NCI-H128 (cell line): ENCODE measurements at regions not wholly inside any gene's neighbourhood (a gene's known extent, or its start where the extent isn't known, plus 50 kb on each side); places are given as distances from the start of the nearest gene placed in this dataset.

Experiments used
- DNase-seq: peaks from one replicate; lab custom pipeline; 2025; ENCODE audit not compliant: unreplicated experiment; lab: John Stamatoyannopoulos, UW

DNA sequence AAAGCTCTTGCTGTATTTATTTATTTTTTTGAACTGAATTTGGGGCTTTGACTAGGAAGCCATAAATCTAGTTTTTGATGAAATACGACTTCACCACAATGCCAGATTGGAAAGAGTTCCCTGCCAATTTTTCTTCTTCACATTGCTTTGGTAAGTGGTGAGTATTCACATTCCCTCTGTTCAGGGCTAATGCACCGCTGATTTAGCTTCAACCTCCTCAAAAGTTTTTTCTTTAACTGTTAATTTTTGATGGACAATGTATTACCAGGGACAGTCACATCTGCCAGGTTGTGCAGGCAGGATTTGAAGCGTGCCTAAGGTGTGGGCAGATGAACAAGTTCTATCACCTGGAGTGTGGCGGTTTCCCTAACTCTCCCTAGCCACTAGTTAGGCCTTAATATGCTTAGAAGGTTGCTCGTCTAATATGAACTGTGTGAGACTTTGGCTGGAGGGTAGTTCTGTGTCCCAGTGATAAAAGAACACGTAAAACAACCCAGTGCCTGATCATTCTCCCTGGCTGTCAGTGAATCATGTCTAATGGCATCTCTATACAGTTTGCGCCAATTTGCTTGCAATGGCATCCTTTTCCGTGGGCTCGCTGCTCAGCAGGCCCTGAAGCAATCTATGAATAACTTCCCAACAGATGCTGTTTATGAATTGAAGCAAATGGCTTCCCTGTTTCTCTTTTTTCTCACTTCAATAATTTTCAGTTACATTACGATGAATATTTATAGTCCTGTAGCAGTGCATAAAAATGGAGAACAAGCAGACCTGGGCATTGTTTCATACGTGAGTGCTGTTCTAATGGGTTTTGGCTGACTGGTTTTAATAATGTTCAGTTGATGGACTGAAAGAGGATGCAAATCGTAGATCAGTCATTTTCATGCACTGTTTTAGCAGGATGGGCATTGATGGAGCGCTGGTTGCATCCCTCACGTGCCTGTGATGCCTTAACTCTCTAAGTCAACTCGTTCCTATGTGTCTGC lies 243.2 kb upstream of the SUCLG2 start:
- DNase-seq = no peak

DNA sequence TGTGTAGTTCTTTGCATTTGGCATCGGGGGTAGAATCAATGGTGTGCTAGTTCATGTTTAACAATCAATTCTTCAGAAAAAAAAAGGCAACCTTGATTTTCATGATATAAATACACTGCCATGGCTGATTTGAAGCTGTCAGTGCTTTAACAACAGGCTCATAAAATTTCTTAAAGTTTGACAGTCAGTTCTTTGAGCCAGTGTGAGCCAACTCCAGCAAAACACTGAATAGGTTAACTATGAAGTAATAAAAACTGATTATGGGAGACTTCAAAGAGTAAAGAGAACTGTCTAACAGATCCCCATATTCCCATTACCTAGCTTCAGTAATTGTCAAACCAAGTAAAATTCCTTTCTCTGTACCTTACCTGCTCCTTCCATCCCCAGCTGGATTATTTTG lies 241.7 kb upstream of the SUCLG2 start:
- no peak for DNase-seq

DNA sequence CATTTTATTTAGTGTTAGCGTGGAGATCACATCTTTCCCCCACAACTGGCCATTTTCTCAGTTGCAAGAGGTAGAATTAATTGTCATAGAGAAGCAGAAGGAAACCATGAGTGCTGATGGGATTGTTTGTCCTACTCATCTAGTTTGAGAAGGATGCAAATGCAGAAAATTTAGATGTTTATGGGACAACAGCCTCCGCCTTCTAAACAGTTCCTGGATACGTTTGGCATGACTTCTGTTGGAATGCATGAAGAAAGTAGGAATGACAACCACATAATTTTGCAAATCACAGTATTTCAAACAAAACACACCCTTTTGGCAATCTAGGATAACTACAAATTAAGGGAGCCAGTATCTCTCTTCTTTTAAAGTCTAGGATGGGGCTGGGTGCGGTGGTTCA lies 240.1 kb upstream of the SUCLG2 start:
- no peak for DNase-seq

- no peak for DNase-seq
These were observed 229.9 kb upstream of the SUCLG2 start for GRCh38 chr3:67884345-67884744.

- DNase-seq = no peak
These were observed 229.4 kb upstream of the SUCLG2 start for GRCh38 chr3:67883766-67884165.

- DNase-seq = no peak
These were observed 228.6 kb upstream of the SUCLG2 start for GRCh38 chr3:67882981-67883380.

DNA sequence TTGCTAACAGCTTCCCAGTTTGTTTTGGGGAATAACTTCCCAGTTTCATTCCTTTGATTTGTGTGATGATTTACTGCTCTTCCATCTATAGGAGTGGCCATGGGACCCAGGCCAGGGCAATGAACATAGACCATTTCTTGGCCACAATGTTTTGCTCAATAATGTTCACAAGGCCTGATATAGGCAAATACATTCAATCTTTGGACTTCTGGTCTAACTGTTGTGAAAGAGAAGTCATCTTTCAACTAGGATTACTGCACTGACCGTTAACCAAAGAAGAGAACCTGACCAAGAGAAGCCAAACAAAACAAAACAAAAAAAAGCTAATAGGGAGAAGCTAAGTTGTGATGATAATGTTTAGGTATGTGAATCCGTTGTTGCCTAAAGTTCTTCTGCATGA lies 221.8 kb upstream of the SUCLG2 start:
- DNase-seq = no peak

- DNase-seq = no peak
These were observed 221.4 kb upstream of the SUCLG2 start for GRCh38 chr3:67875858-67876257.

GRCh38 chr3:67875338-67875737 lies 220.9 kb upstream of the SUCLG2 start:
- no peak for DNase-seq

DNA sequence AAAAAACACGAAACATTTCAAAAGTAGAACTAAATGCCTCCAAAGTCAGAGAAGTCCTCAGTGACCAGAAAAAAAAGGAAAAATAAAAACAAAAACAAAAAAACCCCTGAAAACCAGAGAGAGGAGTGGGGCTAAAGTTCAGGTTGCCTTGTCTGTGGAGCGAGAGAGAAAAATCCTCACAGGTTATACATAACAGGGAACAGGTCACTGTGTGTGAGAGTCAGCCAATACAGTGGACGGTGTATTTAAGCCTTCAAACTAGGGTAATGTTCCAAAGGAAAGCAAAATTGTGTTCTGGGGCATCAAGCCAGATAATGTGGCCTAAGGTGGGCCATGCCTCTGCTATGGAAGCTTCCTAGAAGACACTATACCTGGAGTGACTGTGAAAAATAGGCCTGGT lies 216.1 kb upstream of the SUCLG2 start:
- no peak for DNase-seq

- no peak for DNase-seq
These were observed 212.2 kb upstream of the SUCLG2 start for GRCh38 chr3:67866571-67866970.

DNA sequence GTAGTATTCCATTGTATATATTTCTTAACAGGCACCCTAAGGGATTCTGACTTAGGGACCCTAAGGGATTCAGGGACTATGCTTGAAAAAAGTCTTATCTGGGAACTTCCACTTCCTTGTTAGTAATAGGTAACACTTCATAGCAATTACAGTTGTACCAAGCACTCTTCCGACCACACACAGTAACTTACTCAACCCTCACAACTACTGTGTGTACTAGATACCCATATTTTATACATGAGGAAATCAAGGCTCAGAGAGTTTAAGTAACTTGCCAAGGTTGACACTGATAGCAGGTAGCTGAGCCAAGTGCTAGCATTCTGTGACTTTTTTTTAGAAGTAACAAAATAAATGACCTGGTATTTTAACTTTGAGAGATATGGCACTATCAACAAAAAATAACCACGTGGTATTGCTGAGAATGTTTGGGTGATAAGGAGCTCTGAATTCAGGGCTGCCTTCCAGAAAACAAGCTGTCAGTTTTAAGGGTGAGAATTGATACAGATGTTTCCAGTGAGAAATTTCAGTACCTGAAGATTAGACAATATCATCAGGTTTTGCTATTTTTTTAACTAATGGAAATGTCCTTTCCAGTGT lies 210.3 kb upstream of the SUCLG2 start:
- DNase-seq = no peak

DNA sequence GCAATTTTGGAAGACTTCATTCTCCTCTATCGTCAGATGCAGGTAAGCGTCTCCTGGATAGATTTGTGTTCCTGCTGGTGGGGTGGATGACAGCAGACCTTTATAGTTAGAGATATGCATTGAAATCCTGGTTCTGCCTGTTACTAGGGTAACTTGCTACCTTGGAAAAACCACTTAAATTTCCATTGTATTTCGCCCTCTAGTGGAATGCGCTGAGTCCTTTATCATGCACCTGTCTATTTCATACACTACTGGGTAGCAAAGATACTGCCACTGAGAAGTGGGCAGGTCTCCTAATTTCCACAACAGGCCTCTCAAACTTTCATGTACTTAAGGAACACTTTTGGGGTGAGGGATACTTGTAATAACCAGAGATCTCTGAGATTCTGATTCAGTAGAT lies 209.5 kb upstream of the SUCLG2 start:
- DNase-seq = no peak

GRCh38 chr3:67860429-67860828 lies 206.0 kb upstream of the SUCLG2 start:
- DNase-seq = no peak

GRCh38 chr3:67858492-67858891 lies 204.1 kb upstream of the SUCLG2 start:
- no peak for DNase-seq

GRCh38 chr3:67856718-67857117 lies 202.3 kb upstream of the SUCLG2 start:
- DNase-seq = no peak

DNA sequence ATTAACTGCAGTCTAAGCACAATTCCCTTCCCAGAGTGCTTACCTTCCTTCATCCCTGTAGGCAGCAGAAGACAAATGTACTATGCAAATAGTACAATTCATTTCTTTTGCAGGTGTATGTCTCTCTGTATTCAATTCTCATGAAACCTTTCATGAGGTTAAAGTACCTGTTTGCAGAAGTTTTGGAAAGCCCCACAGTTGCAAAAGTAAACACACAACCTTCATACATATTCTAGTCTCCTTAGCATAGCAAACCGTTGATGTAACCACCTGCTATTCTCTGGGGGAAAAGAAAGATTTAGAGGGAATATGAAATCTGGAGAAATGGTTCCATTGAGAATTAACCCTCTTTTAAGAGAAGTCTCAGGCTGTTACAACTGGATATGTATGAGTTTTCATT lies 200.3 kb upstream of the SUCLG2 start:
- DNase-seq = no peak

- DNase-seq = no peak
These were observed 199.1 kb upstream of the SUCLG2 start for GRCh38 chr3:67853520-67853919.

DNA sequence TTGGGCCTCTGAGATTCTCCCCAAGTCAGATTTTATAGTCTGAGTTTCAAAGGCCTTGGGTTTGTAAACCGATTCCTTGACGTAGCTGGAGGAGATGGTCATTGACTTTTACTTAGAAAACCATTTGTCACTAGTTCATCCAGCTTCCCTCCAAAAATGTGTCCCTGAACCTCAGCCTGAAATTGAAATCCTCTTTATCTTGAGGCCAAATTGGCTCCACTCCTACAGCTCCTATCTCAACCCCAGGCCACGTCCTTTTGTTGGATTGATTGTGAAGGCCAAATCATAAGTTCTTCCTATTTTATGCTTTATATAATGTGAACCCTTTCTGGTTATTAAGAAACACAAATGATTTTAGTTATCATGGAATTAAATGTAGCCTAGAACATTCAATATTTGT lies 193.9 kb upstream of the SUCLG2 start:
- DNase-seq = no peak

DNA sequence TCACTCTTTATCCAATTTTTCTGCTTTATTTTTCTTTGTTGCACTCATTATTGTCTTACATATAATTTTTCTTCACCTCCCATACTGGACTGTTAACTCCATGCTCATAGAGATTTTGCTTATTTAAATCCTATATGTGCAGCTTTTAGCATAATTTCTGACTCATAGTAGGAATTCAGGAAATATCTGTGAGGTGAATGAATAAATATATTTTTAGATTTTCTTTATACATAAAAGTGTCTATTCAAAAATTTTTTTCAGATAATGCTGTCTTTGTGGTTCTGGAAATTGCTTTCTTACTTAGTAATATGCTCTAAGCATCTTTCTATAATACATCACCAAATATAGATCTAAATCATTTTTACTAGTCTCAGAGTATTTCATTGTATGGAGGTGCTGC lies 191.8 kb upstream of the SUCLG2 start:
- no peak for DNase-seq

GRCh38 chr3:67832817-67833216 lies 178.4 kb upstream of the SUCLG2 start:
- DNase-seq = no peak

GRCh38 chr3:67831262-67831661 lies 176.8 kb upstream of the SUCLG2 start:
- DNase-seq = no peak
